Loucy (cell line): ENCODE measurements at regions not wholly inside any gene's neighbourhood (a gene's known extent, or its start where the extent isn't known, plus 50 kb on each side); places are given as distances from the start of the nearest gene placed in this dataset.

Experiments
- EZH2phosphoT487 ChIP-seq: fragments of 200-600 bp; IDR thresholded peaks from 2 replicates; pipeline ENCODE4 v1.6.1; 2018; ENCODE audit warnings: antibody characterized with exemption, mild to moderate bottlenecking, moderate library complexity, borderline replicate concordance
- TF ChIP-seq, protein P1 (sequence below): fragments of 200-600 bp; sonication (generic); conservative IDR thresholded peaks from 2 replicates; pipeline ENCODE4 v1.5.1; 2014; ENCODE audit warnings: mild to moderate bottlenecking, antibody characterized with exemption, low read length

DNA sequence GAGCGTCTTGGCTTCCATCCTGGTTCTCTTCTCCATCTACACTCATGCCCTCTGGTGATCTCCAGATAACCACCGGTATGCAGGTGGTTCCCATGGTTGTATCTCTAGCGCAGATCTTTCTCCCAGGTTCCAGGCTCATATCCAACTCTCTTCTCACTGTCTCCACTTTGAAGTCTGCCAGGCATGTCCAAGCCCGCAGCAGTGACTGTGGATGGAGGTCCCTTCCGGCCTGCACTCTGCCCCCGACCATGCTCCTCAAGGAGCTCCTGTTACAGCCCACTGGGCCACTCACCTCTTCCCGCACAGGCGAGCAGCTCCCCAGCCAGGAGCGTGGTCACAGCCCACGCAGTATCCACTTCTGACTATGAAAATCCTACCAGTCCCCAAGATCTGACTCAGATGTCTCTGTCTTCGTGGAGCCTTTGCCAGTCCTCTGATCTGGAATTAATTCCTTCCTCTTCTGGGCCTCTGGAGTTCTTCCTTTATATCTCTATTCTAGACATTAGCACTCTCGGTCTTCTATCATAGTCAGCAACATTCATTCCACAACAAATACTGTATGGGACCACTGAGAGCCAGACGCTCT lies 100.2 kb downstream of the TEX26 start:
- TF ChIP-seq, protein P1, sequence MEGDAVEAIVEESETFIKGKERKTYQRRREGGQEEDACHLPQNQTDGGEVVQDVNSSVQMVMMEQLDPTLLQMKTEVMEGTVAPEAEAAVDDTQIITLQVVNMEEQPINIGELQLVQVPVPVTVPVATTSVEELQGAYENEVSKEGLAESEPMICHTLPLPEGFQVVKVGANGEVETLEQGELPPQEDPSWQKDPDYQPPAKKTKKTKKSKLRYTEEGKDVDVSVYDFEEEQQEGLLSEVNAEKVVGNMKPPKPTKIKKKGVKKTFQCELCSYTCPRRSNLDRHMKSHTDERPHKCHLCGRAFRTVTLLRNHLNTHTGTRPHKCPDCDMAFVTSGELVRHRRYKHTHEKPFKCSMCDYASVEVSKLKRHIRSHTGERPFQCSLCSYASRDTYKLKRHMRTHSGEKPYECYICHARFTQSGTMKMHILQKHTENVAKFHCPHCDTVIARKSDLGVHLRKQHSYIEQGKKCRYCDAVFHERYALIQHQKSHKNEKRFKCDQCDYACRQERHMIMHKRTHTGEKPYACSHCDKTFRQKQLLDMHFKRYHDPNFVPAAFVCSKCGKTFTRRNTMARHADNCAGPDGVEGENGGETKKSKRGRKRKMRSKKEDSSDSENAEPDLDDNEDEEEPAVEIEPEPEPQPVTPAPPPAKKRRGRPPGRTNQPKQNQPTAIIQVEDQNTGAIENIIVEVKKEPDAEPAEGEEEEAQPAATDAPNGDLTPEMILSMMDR, result no peak
- TF ChIP-seq EZH2phosphoT487, result no peak
